Stimulated activated effector memory CD8-positive, alpha-beta T cell treated with anti-CD3 and anti-CD28 coated beads, Interleukin-12 subunit alpha, Interleukin-12 subunit beta, amount 100 ng/mL, for 72 hours (primary cell): ENCODE measurements at regions not wholly inside any gene's neighbourhood (a gene's known extent, or its start where the extent isn't known, plus 50 kb on each side); places are given as distances from the start of the nearest gene placed in this dataset.

Source experiments
- ATAC-seq: fragments of 150-1000 bp; cut with Tn5 transposase; 2 replicates; pipeline ENCODE4 v1.10.0; 2021
- DNase-seq, 2 donors: peaks; one replicate each; pipeline ENCODE4 v3.0.0; 2021 to 2022; ENCODE audit warnings: low spot score in 2 of 2
- H3K27ac Mint-ChIP-seq: one replicate; pipeline ENCODE4 v1.8.0; 2022; ENCODE audit warnings: mild to moderate bottlenecking, mixed read lengths
- H3K36me3 Mint-ChIP-seq: one replicate; pipeline ENCODE4 v1.8.0; 2022; ENCODE audit warnings: mild to moderate bottlenecking, mixed read lengths
- H3K4me1 Mint-ChIP-seq: one replicate; pipeline ENCODE4 v1.8.0; 2022; ENCODE audit warnings: mixed read lengths
- H3K4me3 Mint-ChIP-seq: one replicate; pipeline ENCODE4 v1.8.0; 2022; ENCODE audit warnings: mild to moderate bottlenecking, mixed read lengths
- H3K9me3 Mint-ChIP-seq: one replicate; pipeline ENCODE4 v1.8.0; 2022; ENCODE audit warnings: mixed read lengths

DNA sequence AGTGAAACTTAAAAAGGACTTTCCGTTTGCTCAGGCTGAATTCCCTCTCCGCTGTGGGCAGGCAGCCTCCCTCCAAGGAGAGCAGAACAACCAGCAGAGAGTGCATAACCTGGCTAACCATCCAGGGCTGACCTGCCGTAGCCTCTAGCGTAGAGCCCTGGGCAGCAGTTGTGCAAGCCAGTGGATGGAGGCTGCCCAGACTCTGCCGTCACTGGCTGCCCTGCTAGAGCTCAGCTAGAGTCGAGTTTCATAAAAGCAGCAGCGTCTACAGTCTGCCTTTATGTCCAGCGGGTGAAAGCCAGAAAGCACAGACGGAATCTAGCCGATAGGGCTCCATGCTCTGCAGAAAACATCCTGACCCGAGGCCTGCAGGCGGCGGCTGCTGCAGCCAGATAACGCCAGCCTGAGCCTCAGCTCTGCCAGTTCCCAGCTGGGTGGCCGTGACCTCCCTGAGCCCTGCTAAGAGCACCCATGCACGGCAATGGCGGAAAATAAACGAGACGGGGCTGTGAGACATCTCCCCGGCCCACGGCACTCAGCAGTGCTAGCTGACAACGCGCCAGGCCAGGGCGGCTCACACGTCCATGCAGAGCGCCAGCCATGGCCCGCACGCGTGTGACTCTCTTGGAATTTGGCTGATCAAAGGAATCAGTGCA lies 231.3 kb downstream of the ENGASE start:
- no peak overlapping the region for H3K27ac Mint-ChIP-seq
- peaks cover 6% of the 10 kb centered on the region for H3K4me1 Mint-ChIP-seq
- no peaks in the 10 kb centered on the region for H3K9me3 Mint-ChIP-seq
- H3K36me3 Mint-ChIP-seq = no peaks in the 10 kb centered on the region
- no peak for ATAC-seq
- no peak overlapping the region for H3K4me3 Mint-ChIP-seq
- no peak for DNase-seq

GRCh38 chr17:79305376-79305767 lies 230.7 kb downstream of the ENGASE start:
- ATAC-seq (no peak), DNase-seq (no peak)
- no peaks in the 10 kb centered on the region for H3K9me3 Mint-ChIP-seq
- no peak overlapping the region for H3K4me3 Mint-ChIP-seq
- peaks cover 6% of the 10 kb centered on the region for H3K4me1 Mint-ChIP-seq
- H3K36me3 Mint-ChIP-seq = no peaks in the 10 kb centered on the region
- H3K27ac Mint-ChIP-seq = no peak overlapping the region

DNA sequence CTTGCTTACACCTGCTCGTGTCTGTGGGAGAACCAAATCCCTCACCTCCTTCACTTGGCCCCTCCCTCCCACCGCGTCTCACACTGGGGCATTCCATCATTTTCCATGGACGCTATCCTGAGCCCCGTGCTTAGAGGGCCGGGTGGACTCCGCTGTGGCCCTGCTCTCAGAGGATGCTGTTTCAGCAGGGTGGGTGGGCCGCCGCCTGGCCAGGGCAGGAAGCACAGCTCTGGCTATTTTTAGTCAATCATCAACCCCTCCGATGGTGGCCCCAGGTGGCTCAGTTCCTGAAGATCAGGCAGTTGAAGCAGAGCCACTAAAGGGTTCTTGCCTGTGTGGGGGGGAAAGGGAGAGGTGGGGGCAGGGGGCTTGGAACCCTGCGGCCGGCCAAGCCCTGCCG lies 230.3 kb downstream of the ENGASE start:
- Mint-ChIP-seq H3K36me3 (no peaks in the 10 kb centered on the region), H3K4me1 (peaks cover 5% of the 10 kb centered on the region), H3K9me3 (no peaks in the 10 kb centered on the region), H3K4me3 (no peak overlapping the region), H3K27ac (no peak overlapping the region)
- ATAC-seq = no peak
- no peak for DNase-seq

GRCh38 chr17:79303641-79304205 lies 229.1 kb downstream of the ENGASE start:
- Mint-ChIP-seq H3K36me3 (no peaks in the 10 kb centered on the region), H3K4me3 (no peak overlapping the region), H3K27ac (no peak overlapping the region), H3K9me3 (no peaks in the 10 kb centered on the region), H3K4me1 (no peaks in the 10 kb centered on the region)
- no peak for DNase-seq
- no peak for ATAC-seq

DNA sequence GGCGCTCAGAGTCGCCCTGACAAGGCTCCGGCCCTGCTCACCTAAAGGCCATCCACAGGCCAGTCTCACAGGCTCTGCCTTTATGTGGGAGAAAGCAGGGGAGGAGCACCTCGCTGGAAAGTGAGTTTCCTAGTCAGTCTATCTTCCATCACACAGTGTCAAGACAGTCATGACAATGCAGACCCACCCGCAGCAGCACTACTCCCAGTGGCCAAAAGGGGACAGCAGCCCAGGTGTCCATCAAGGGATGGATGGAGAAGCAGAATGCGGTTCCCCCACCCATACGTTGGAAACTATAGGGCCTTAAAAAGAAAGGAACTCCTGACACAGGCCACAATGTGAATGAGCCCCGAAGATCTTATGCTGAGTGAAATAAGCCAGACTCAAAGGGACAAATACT lies 226.8 kb downstream of the ENGASE start:
- DNase-seq = no peak
- H3K36me3 Mint-ChIP-seq = no peaks in the 10 kb centered on the region
- H3K9me3 Mint-ChIP-seq = no peaks in the 10 kb centered on the region
- H3K4me3 Mint-ChIP-seq = no peak overlapping the region
- ATAC-seq = no peak
- H3K27ac Mint-ChIP-seq = no peak overlapping the region
- H3K4me1 Mint-ChIP-seq = no peaks in the 10 kb centered on the region

DNA sequence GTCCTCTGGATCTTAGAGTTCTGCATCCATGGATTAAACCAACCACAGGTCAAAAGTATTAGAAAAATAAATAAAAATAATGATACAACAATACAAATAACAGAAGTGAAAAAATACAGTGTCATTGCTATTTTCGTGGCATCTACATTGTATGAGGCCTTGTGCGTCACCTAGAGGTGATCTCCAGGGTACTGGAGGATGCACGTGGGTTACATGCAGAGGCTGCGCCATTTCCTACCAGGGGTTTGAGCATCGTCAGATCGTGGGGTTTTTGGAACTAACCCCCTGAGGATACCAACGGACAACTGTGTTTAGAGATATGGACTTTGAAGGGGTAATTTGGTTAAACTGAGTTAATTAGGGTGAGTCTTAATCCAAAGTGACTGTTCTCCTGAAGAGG lies 224.7 kb downstream of the ENGASE start:
- Mint-ChIP-seq H3K4me3 (no peak overlapping the region), H3K4me1 (no peaks in the 10 kb centered on the region), H3K27ac (no peak overlapping the region), H3K9me3 (no peaks in the 10 kb centered on the region), H3K36me3 (no peaks in the 10 kb centered on the region)
- no peak for DNase-seq
- no peak for ATAC-seq

DNA sequence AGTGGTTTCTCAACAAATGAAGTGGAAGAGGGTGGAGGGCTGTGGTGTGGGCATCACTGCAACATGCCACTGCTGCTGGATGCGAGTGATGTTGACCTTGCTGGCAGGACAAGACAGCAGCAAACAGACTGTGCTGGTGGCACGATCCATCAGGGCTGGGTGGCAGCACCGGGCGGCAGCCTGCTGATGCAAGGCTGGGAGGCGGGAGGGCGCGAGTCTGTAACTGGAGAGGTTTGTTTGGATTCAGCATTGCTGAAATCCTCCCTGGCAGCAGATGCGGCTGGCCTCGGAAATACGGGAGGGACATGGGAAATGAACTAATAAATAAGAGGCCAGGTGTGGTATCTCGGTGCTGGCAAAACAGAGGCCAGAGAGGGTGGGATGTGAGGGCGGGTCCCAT lies 224.2 kb downstream of the ENGASE start:
- ATAC-seq = no peak
- Mint-ChIP-seq H3K36me3 (no peaks in the 10 kb centered on the region), H3K4me3 (no peak overlapping the region), H3K27ac (no peak overlapping the region), H3K4me1 (no peaks in the 10 kb centered on the region), H3K9me3 (no peaks in the 10 kb centered on the region)
- no peak for DNase-seq

DNA sequence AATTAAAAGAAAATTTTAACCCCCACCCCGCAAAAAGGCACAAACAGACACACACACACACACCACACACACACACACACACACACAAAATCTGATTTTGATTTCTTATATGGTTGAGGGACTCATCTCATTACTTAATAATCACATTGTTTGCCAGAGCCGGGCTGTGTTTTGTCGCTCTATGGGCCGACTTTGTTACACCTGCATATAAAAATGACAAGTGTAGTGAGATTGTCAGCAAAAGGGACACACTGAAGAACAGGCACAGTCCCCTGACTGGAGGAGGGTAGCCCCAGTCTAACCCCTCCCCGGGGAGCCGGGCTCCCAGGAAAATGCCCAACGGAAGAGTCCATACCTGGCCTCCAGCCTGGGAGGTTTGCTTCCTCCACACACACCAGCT lies 221.6 kb downstream of the ENGASE start:
- no peaks in the 10 kb centered on the region for H3K9me3 Mint-ChIP-seq
- H3K36me3 Mint-ChIP-seq = no peaks in the 10 kb centered on the region
- ATAC-seq = no peak
- no peak for DNase-seq
- H3K4me3 Mint-ChIP-seq = no peak overlapping the region
- no peak overlapping the region for H3K27ac Mint-ChIP-seq
- no peaks in the 10 kb centered on the region for H3K4me1 Mint-ChIP-seq

GRCh38 chr17:79295307-79295706 lies 220.7 kb downstream of the ENGASE start:
- DNase-seq (no peak), ATAC-seq (no peak)
- Mint-ChIP-seq H3K4me3 (no peak overlapping the region), H3K4me1 (no peaks in the 10 kb centered on the region), H3K27ac (no peak overlapping the region), H3K9me3 (no peaks in the 10 kb centered on the region), H3K36me3 (no peaks in the 10 kb centered on the region)

- peak; percentile 8 to 49 for DNase-seq
- H3K4me3 Mint-ChIP-seq = no peak overlapping the region
- no peaks in the 10 kb centered on the region for H3K4me1 Mint-ChIP-seq
- no peak for ATAC-seq
- H3K27ac Mint-ChIP-seq = no peak overlapping the region
- no peaks in the 10 kb centered on the region for H3K36me3 Mint-ChIP-seq
- no peaks in the 10 kb centered on the region for H3K9me3 Mint-ChIP-seq
These were observed 219.9 kb downstream of the ENGASE start for GRCh38 chr17:79294459-79295071.

DNA sequence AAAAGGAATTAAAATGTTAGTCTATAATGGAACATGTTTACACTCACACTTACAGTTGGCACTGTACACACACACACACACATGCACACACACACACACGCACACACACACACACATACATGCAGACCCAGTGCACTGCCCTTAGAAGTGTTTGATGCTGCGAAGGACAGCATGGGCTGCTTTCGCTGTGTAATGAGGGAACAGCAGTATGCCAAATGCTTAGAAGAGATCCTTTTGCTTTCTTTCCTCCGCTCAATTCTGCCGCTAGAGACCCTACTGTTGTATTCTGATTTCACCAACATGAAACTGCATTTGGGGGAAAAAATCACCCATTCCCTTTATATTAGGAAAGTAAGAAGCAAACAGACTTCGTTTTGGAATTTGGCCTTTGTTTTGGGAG lies 217.9 kb downstream of the ENGASE start:
- Mint-ChIP-seq H3K27ac (no peak overlapping the region), H3K36me3 (no peaks in the 10 kb centered on the region), H3K4me1 (no peaks in the 10 kb centered on the region), H3K4me3 (no peak overlapping the region), H3K9me3 (no peaks in the 10 kb centered on the region)
- no peak for ATAC-seq
- no peak for DNase-seq

- H3K36me3 Mint-ChIP-seq = no peaks in the 10 kb centered on the region
- DNase-seq (no peak), ATAC-seq (peak; percentile 23)
- H3K4me1 Mint-ChIP-seq = no peaks in the 10 kb centered on the region
- no peak overlapping the region for H3K4me3 Mint-ChIP-seq
- H3K27ac Mint-ChIP-seq = no peak overlapping the region
- no peaks in the 10 kb centered on the region for H3K9me3 Mint-ChIP-seq
These were observed 216.8 kb downstream of the ENGASE start for GRCh38 chr17:79291391-79291790.

DNA sequence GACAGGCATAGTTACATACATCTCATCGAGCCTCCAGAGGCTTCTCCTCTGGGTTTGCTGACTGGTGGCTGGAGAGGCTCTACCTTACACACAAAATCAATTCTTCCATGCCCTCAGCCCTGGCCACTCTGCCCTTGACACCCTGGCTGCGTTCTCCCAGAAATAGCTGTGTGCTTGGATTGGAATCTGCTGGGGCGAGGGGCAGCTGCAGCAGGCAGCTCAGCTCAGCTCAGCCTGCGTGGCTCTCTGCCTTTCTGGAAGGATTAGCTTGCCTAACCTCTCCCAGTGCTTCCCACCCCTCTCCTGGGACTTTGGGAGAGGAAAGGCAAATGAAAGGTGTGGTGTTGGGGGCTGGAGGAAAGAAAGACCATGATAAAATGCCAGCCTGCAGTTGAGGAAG lies 216.1 kb downstream of the ENGASE start:
- Mint-ChIP-seq H3K4me3 (no peak overlapping the region), H3K27ac (no peak overlapping the region), H3K4me1 (no peaks in the 10 kb centered on the region), H3K36me3 (no peaks in the 10 kb centered on the region), H3K9me3 (no peaks in the 10 kb centered on the region)
- no peak for DNase-seq
- no peak for ATAC-seq

- DNase-seq (no peak), ATAC-seq (no peak)
- H3K27ac Mint-ChIP-seq = no peak overlapping the region
- H3K9me3 Mint-ChIP-seq = no peaks in the 10 kb centered on the region
- H3K4me1 Mint-ChIP-seq = no peaks in the 10 kb centered on the region
- H3K4me3 Mint-ChIP-seq = no peak overlapping the region
- H3K36me3 Mint-ChIP-seq = no peaks in the 10 kb centered on the region
These were observed 214.3 kb downstream of the ENGASE start for GRCh38 chr17:79288950-79289349.

GRCh38 chr17:79286440-79286839 lies 211.8 kb downstream of the ENGASE start:
- H3K36me3 Mint-ChIP-seq = no peaks in the 10 kb centered on the region
- no peaks in the 10 kb centered on the region for H3K9me3 Mint-ChIP-seq
- H3K4me3 Mint-ChIP-seq = no peak overlapping the region
- DNase-seq (no peak), ATAC-seq (no peak)
- H3K4me1 Mint-ChIP-seq = no peaks in the 10 kb centered on the region
- no peak overlapping the region for H3K27ac Mint-ChIP-seq

DNA sequence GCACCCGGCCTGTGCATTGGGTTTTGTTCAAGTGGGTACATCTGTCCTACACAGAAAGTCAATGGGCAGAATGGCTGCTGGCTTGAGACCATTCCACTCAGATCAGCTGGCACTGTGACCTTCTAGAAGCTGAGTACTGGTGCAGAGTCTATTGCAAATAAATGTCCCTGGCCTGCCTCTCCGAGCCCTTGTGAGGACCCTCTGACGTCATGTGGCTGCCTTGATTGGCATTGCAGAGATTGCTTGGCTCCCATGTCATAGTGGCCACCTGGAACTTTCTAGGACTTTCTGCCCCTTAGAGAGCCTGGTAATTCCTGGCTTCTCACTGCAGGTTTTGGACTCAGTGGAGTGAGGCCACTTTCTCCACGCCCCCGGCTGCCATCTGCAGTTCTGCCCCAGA lies 211.3 kb downstream of the ENGASE start:
- Mint-ChIP-seq H3K36me3 (no peaks in the 10 kb centered on the region), H3K4me3 (no peak overlapping the region), H3K27ac (no peak overlapping the region), H3K4me1 (no peaks in the 10 kb centered on the region), H3K9me3 (no peaks in the 10 kb centered on the region)
- ATAC-seq (no peak), DNase-seq (no peak)
